Stimulated activated CD4-positive, alpha-beta T cell treated with anti-CD3 and anti-CD28 coated beads, Interleukin-1b, Interleukin-23, amount 100 ng/mL, for 4 hours (primary cell): ENCODE measurements at regions not wholly inside any gene's neighbourhood (a gene's known extent, or its start where the extent isn't known, plus 50 kb on each side); places are given as distances from the start of the nearest gene placed in this dataset.

ENCODE experiments used
- DNase-seq, 2 donors: peaks; one replicate each; pipeline ENCODE4 v3.0.0-alpha.2; 2020; ENCODE audit warnings: low read depth in 2 of 2

DNA sequence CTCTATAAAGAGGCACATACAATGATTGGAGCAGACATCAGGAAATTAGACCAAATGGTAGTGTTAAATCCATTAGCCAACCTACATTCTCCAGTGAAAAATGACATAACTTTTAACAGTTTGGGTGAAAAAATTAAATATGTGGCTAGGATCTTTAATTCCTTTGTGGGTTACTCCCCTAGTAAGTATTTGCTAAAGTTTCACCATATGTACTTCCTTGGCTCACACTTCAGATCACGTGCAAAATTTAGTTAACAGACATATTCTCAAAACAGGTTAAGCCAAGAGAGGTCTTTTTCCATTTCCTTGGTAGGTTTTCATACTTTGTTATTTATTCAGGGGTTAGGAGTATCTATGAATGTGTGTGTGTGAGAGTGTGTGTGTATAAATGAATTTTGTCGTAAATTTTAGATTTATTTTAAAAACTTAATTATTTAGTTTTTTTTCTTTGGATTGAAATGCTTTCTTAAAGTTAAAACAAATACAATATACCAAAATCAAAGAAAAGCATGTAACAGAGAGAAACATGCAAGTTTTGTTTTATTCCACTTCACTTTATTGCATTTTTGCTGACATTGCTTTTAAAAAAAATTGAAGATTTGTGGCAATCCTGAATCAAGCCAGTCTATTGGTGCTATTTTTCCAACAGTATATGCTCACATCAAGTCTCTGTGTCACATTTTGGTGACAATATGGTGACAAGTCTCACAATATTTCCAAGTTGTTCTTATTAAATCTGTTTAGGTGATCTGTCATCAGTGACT is 258.7 kb downstream of the FLRT2 start:
- no peak for DNase-seq

DNA sequence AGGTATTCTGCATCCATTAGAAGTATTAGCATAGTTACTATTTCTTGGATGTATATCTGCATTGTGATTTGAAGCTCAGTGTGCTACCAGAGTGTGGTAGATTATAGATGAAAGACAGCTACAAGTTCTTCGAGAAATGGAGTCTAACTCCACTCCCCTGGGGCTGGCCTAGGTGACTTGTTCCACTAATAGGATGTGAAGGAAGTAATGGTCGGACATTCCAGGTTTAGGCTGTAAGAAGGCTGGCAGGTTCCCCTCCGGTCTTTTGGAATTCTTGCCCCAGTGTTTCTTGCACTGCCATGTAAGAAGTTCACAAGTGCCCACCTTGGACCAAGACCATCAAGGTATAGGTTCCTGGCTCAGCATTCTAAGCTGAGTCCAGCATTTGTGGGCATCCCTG is 236.4 kb downstream of the FLRT2 start:
- DNase-seq: no peak

DNA sequence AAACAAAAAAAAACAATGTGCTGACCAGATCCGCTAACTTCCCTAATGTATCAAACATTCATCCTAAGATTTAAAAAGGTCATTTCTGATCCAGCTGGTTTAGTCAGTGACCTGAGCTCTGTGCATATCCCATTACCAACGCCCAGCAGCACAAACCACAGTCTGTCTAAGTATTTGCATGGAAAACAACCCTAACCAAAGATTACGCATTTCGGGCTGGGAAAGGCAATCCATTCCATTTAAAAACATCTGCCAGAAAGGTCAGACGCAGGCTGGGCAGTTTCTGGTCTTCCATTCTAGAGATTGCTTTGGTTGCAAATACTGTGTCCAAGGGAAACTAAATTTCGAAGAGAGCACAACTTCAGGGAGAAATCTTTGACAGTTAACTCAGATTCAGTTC is 234.9 kb downstream of the FLRT2 start:
- no peak for DNase-seq

DNA sequence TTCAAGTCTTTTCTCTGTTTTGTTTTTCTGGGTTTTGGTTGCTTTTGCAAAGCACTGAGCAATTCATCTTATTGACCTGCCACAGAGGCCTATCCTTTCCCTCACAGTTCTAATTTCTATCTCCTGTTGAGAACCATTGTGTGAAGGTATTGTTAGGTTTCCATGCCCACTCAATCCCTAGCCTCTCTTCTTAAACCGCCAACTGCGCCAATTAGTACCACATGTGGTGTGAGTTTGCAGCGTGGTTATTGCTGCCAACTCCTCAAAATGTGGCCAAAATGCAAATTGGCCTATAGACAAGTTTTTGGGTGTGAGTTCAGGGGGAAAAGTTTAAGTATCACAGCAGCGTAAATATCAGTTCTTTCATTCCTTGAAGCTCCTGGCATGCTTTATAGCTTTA is 232.6 kb downstream of the FLRT2 start:
- no peak for DNase-seq

DNA sequence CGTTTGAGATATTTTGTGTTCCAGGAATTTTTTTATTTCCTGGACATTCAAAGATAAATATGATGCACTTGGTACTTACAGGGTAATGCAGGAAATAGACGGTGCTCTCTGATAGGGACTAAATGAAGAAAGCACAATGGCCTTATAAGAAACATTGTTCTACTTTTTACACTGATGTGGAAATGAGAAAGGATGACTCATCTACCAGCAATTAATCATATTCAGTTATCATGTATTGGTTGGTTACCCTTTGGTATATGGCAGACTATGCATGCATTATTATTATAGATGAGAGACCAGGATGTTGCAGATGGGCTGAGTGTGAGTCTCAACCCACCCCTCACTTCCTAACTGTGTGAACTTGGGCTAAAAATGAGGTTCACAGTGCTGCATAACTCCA is 222.2 kb downstream of the FLRT2 start:
- DNase-seq: no peak

DNA sequence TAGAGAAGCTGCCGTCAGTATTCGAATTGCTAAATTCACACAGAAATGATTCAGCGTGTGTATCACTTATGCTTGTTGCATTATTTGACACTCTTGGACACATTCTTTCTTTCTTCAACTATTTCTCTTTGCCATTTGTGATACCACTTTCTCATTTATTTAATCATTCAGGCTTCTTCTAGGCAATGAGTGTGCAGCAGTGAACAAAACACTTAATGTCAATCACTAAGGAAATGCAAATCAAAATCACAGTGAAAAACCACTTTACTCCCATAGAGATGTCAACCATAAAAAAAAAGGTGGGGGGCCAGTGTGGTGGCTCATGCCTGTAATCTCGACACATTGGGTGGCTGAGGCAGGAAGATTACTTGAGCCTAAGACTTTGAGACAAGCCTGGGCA is 214.6 kb downstream of the FLRT2 start:
- DNase-seq: no peak

DNA sequence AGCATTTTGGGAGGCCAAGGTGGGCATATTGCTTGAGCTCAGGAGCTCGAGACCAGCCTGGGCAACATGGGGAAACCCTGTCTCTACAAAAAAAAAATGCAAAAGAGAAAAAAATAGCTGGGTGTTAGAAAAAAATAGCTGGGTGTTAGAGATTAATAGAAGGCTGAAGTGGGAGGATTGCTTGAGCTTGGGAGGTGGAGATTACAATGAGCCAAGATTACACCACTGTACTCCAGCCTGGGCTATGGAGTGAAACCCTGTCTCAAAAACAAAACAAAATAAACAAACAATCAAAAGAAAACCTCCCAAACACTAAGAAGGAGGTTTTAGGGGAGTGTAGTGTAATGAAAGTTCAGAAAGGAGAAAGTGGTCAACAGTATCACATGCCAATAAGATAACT is 202.1 kb downstream of the FLRT2 start:
- DNase-seq: no peak

DNA sequence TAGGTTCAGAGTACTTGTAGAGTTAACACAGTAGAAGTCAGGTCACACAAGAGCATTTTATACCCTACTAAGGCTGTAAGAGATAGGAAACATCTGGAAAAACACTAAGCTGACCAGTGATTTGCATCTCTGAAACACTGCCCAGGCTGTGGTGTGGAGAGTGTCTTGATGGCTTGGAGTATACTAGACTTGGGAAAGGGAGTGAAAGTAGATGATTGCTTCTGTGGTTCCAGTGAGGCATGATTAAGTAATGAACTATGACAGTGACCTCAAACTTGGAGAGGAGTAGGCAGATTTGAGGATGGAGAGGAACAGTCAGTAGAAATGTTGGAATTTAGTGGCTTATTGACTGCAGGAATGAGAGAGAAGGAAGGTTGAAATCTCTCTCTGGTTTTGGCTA is 201.2 kb downstream of the FLRT2 start:
- no peak for DNase-seq

DNA sequence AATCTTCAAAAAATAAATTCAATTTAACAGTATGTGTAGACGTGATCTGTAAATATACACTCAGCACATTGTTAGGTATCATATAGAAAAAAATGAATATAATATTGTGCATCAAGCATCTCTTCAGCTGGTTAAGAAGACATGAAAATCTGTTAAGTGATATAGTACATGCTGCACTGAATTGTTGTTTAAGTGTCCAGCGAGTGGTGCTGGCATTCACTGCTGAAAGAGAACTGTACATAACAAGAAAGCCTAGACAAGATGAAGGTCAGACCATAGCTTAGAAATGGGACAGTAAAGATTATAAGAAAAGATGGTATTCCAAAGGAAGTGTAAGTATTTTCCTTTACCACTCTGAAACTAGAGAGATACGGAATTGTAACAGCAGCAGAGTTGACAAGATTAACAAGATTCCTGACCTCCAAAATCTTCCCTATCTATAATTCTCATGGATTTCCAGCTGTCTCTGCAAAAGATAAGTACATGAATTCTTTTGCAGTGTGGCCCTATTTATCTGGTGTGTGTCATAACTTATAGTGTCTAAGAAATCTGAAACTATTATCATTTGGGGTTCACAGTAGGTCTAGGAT is 198.6 kb downstream of the FLRT2 start:
- no peak for DNase-seq

DNA sequence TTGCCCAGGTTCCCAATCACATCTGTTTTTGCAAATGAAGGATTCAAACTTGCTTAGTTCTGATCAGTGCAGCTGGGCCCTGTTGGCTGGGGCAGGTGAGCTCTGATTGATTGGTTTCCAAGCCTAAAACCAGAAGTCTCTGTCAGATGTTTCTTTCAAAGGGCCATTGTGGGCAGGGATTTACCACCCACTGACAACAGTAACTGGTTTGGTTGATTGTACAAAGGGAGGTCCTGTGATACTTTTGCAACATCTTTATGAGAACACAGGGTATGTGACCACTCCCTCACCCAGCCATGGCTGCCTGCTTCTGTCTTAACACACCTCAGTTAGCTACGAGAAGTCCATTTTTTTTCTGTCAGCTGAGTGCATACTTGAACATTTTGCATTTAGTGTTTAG is 184.1 kb downstream of the FLRT2 start:
- no peak for DNase-seq

DNA sequence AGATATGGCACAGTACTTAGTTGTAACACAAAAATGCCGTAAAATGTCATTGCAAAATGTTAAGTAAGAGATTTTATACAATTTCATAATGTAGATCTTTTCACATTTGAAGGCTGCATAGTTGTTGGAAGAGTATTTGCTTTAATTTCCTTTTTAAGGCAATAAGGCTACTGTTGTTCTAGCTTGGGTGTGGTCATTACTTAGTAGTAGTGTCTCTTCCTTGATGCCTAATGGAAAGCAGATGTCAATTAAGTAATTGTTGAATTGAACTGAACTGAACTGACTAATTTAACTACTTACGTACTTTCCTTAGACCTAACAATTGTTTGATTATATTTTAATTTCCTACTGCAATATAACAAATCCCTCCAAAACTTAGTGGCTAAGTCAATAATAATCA is 181.7 kb downstream of the FLRT2 start:
- DNase-seq: no peak
